ENCODE measurements at regions not wholly inside any gene's neighbourhood (a gene's known extent, or its start where the extent isn't known, plus 50 kb on each side); places are given as distances from the start of the nearest gene placed in this dataset.
"Not testable (repeated sequence)": the region's sequence is repeated elsewhere in the genome, so short reads cannot be mapped to it uniquely, and the experiment has no call there.

- DNase-seq (ENCODE audit: low spot score) = not testable (repeated sequence)
These were observed 822.1 kb downstream of the KCNMA1 start for GRCh38 chr10:76815505-76815904.

DNA sequence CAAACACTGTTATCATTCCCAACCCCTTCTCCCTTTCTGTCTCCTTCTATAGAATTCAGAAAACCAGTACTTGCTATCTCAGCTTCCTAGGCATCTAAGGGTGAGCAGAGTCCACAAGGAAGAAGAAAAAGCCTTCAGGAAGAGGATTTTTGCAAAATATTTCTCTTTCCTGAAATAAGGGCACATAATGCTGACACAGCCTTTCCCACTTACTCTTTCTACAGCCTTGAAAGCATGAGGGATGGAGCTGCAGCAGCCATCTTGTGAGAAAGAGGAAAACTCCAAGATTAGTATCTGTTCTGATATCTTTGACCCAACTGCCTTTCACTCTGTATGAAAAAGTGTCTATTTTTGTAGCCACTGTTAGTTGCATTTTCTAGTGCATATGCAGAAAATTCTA is 826.2 kb downstream of the KCNMA1 start:
- DNase-seq (ENCODE audit: low spot score) = no peak

DNA sequence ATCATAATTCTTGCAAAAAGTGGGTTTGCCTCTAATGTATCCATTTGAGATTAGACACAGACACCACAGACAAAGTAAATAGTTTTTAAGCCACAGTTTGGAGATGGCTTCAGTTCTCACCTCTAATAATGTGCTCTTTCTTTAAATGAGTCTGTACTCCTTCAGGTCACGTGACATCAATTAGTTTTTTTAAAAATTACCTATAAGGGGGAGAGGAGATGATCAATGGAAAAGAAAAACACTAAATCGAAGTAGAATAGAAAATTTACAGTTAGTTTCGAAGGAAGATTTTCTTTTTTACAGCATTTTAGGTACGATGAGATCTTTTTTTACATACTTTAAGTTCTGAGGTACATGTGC is 849.2 kb downstream of the KCNMA1 start:
- no peak for DNase-seq (ENCODE audit: low spot score)

GRCh38 chr10:76787746-76788451 is 849.7 kb downstream of the KCNMA1 start:
- no peak for DNase-seq (ENCODE audit: low spot score)

DNA sequence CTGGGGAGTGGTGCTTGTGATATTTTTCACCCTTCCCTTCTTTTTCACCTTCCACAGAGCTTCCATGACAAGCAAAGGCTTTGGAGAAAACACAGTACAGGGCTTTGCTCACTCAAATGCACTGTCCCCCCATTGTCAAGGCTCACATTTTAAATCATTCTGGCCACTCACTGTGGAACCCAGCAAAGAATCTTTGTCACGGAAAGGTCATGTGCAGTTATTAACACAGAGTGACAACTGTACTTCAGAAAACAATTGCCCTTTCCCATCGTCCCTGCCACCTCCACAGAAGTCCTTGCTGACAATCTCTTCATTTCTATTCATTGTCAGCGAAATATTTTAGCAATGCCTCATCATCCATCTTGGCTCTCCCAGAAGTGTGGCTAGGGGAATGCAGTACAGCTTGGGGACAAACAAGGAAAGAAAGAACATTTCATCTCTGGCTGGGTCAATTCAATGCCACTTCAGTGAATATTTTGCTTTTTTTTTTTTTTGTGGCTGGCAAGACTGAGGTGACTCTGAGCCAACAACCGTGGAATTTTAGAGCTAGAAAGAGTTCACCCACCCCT is 851.0 kb downstream of the KCNMA1 start:
- no peak for DNase-seq (ENCODE audit: low spot score)

GRCh38 chr10:76784076-76784475 is 853.5 kb downstream of the KCNMA1 start:
- no peak for DNase-seq (ENCODE audit: low spot score)

DNA sequence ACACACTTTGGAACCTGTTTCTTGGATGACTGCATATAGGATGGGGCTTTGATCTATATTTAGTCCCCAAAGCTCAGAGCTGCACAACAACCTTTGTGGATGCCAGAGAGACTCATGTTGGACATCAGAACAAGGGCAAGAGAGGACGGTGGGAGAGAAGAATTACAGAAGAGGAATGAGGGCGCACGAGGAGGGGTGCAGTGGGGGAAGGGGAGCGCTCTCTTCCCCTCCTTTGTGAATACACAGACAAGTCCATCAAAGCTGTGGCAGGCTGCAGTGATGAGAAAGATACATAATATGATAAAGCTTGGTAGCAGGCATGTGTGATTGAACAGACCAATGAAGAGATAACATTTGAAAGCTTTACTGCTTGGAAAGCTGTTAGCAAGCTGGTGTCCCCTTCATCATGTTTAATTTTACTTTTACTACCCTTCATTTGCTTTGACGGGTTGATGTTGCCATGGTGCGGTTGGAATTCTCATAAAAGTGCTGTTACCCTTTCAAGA is 857.8 kb downstream of the KCNMA1 start:
- DNase-seq (ENCODE audit: low spot score) = peak; percentile 97

- DNase-seq (ENCODE audit: low spot score) = peak; percentile 63
These were observed 858.5 kb downstream of the KCNMA1 start for GRCh38 chr10:76778914-76779795.

- no peak for DNase-seq (ENCODE audit: low spot score)
These were observed 862.5 kb downstream of the KCNMA1 start for GRCh38 chr10:76774987-76775603.

GRCh38 chr10:76769582-76769981 is 868.0 kb downstream of the KCNMA1 start:
- DNase-seq (ENCODE audit: low spot score) = no peak

DNA sequence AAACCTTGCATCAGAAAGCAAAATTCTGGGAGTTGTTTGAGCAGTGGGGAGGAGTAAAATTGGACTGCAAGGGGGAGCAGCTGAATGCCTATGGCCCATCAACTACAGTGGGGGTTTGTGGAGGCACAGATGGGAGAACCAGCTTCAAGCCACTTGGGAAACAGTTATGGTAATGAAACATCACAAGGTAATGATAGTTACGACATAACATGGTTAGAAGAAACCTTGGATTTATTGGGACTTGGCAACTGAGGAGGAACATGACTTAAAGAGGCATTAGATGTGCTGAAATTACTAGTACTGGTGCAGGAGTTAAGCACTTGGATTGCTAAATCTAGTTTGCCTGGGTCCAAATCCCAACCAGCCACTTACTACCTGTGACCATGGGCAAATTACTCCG is 868.4 kb downstream of the KCNMA1 start:
- no peak for DNase-seq (ENCODE audit: low spot score)

- peak; percentile 31 for DNase-seq (ENCODE audit: low spot score)
These were observed 870.9 kb downstream of the KCNMA1 start for GRCh38 chr10:76766682-76767081.

- not testable (repeated sequence) for DNase-seq (ENCODE audit: low spot score)
These were observed 872.7 kb downstream of the KCNMA1 start for GRCh38 chr10:76764921-76765320.

DNA sequence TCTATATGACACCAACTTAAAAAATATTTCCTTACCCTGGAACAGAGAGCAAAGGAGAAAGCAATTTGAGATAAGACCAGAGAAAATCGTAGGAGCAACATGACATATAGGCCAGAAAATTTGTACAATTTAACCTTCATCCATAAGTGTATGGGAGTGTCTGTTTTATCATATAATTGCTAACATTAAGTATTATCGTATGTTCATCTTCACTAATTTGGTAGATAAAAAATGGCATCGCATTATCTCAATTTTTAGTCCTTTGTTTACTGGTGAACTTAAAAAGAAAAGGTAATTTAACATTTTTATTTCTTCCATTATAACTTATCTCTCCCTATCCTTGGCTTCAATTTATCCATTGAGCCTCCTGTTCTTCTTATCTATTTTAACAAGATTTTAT is 873.4 kb downstream of the KCNMA1 start:
- DNase-seq (ENCODE audit: low spot score) = peak; percentile 64

DNA sequence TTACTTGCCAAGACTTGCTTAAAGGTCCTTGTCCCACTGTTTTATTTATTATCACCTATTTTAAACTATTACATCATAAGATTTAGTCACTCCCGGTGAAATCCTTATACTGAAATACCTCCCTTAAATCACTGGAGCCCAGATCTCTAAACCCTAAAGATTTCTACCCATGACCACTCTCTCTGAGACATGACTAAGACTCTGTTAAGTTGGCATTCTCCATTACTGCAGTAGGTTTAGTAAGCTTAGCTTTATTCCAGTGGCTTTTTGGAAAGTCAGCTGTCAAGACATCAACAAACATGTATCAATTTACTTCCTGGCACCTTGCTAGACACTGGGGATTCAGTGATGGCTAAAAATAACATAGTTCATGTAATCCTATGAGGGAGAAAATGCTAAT is 874.2 kb downstream of the KCNMA1 start:
- DNase-seq (ENCODE audit: low spot score) = no peak

- no peak for DNase-seq (ENCODE audit: low spot score)
These were observed 877.9 kb downstream of the KCNMA1 start for GRCh38 chr10:76759681-76760080.

DNA sequence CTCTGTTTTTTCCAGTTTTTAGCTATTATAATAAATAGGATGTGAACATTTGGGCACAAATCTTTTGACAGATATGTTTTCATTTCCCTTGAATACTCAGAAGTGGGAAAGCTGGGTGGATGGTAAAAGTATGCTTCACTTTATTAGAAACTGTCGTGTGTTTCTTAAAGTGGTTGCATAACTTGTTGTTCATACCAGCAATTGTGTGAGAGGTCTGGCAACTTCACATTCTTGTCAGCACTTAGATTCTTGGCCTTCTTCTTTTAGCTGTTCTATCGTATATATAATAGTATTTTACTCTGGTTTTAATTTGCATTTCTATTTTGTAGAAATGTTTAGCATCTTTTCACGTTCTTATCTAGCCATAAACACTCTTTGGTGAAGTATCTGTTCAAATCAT is 894.4 kb downstream of the KCNMA1 start:
- DNase-seq (ENCODE audit: low spot score) = no peak

DNA sequence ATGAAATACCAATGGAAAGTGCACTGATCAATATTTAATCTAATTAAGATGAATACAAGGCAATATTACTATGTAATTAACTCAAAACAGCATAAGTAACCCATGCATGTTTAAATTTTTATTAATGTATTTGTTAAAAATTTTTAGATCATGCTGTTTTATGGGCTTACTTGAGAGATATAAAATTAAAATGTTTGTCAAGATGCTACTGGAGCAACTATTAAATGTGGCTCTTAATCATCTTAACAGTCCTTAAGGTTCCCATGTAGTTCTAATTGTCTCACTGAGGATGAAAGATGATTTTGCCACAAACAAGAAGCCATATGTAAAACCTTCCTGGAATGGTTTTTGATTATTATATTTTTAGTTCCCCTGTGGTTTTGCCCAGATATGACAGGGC is 897.1 kb downstream of the KCNMA1 start:
- DNase-seq (ENCODE audit: low spot score) = no peak

DNA sequence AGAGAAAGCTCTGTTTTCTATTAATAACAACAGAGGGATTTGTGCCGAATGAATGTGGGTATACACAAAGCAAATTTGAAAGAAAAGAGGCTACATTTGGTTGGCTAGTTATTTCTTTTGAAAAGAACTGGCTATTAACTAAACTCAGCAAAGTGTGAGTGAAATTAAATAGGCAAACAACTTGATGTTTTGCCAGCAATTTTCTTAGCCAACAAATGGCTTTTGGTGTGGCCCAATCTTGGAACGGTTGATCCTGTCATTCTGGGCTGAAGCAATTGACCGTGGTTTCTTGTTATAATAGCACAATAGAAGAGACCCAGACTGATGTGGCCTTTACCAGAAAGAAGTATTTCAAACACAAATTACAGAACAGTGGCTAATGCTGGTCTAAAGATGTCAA is 898.6 kb downstream of the KCNMA1 start:
- no peak for DNase-seq (ENCODE audit: low spot score)

GRCh38 chr10:76736815-76737618 is 900.6 kb downstream of the KCNMA1 start:
- peak; percentile 91 for DNase-seq (ENCODE audit: low spot score)

DNA sequence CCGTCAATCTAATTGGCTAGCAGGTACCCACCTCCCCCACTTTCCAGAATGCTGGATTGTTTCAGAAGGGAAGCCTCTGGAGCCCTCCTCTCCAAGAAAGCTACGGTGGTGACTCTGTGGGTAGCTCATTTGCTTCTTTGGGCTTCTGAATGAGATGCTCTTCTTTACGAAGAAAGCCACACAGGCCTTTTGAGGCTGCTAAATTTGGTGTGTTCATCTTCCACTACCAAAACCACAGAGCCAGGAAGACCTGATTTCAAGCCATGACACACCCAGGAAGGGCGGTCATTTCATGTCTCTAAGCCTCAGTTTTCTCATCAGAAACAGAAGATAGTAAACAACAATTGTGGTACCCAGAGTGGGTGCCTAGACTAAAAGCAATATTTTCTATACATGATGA is 901.2 kb downstream of the KCNMA1 start:
- peak; percentile 11 for DNase-seq (ENCODE audit: low spot score)

Data from SK-N-DZ (cell line).